Neural cell (in vitro differentiated cells): ENCODE measurements at regions not wholly inside any gene's neighbourhood (a gene's known extent, or its start where the extent isn't known, plus 50 kb on each side); places are given as distances from the start of the nearest gene placed in this dataset.

Source experiments
- H2AFZ ChIP-seq: fragments of 200-600, 300-800 bp; sonication (generic), shearing (Covaris generic); 2 replicates; pipeline ENCODE4 v1.6.0; 2014; ENCODE audit warnings: low read depth, mild to moderate bottlenecking, antibody characterized with exemption, low read length, moderate library complexity
- H3F3A ChIP-seq: fragments of 200-600 bp; shearing (Covaris generic); 2 replicates; pipeline ENCODE4 v1.6.1; 2016; ENCODE audit warnings: mild to moderate bottlenecking, moderate library complexity, mixed read lengths, antibody characterized with exemption, low read length; ENCODE audit not compliant: insufficient read depth, poor library complexity, severe bottlenecking
- H3K27ac ChIP-seq: fragments of 200-600, 300-800 bp; sonication (generic), shearing (Covaris generic); 2 replicates; pipeline ENCODE4 v1.5.1; 2014; ENCODE audit warnings: mild to moderate bottlenecking, low read length, moderate library complexity
- H3K27me3 ChIP-seq: fragments of 300-800, 200-600 bp; sonication (generic), shearing (Covaris generic); 2 replicates; pipeline ENCODE4 v1.6.0; 2014; ENCODE audit warnings: mild to moderate bottlenecking, low read depth, low read length, moderate library complexity; ENCODE audit not compliant: insufficient read depth
- H3K36me3 ChIP-seq: fragments of 300-800, 200-600 bp; sonication (generic), shearing (Covaris generic); 2 replicates; pipeline ENCODE4 v1.5.1; 2014; ENCODE audit warnings: mild to moderate bottlenecking, antibody characterized with exemption, low read length, moderate library complexity; ENCODE audit not compliant: insufficient read depth
- H3K4me2 ChIP-seq: fragments of 300-800, 200-600 bp; sonication (generic), shearing (Covaris generic); 2 replicates; pipeline ENCODE4 v1.6.0; 2014; ENCODE audit warnings: mild to moderate bottlenecking, low read length
- H3K4me3 ChIP-seq: fragments of 300-800, 200-600 bp; sonication (generic), shearing (Covaris generic); 2 replicates; pipeline ENCODE4 v1.5.1; 2014; ENCODE audit warnings: mild to moderate bottlenecking, low read length, moderate library complexity
- H3K79me2 ChIP-seq: fragments of 200-600 bp; shearing (Covaris generic); replicated peaks from 2 replicates; pipeline ENCODE4 v1.6.0; 2014; ENCODE audit warnings: mild to moderate bottlenecking, low read length, moderate library complexity; ENCODE audit not compliant: insufficient read depth
- H3K9ac ChIP-seq: fragments of 300-800, 200-600 bp; sonication (generic), shearing (Covaris generic); 2 replicates; pipeline ENCODE4 v1.6.1; 2016; ENCODE audit warnings: mild to moderate bottlenecking, low read length, mixed read lengths
- H3K9me2 ChIP-seq: fragments of 200-600 bp; shearing (Covaris generic); 2 replicates; pipeline ENCODE4 v1.6.1; 2016; ENCODE audit warnings: mild to moderate bottlenecking, low read length, mixed read lengths; ENCODE audit not compliant: insufficient read depth
- H3K9me3 ChIP-seq: fragments of 200-600, 300-800 bp; sonication (generic), shearing (Covaris generic); 2 replicates; pipeline ENCODE4 v1.6.1; 2016; ENCODE audit warnings: mild to moderate bottlenecking, mixed run types, low read length, moderate library complexity, mixed read lengths
- H4K20me1 ChIP-seq: fragments of 200-600 bp; shearing (Covaris generic); 2 replicates; pipeline ENCODE4 v1.6.1; 2016; ENCODE audit warnings: mild to moderate bottlenecking, mixed run types; ENCODE audit not compliant: insufficient read depth
- EP300 ChIP-seq: fragments of 450-650 bp; conservative IDR thresholded peaks from 2 replicates; pipeline ENCODE4 v1.6.1; 2014; ENCODE audit warnings: antibody characterized with exemption, mild to moderate bottlenecking, moderate library complexity; ENCODE audit not compliant: poor library complexity, severe bottlenecking
- EZH2 ChIP-seq: fragments of 200-600, 300-800 bp; shearing (Covaris generic), sonication (generic); IDR thresholded peaks from 2 replicates; pipeline ENCODE4 v1.6.1; 2014; ENCODE audit warnings: antibody characterized with exemption, low read length, borderline replicate concordance, mild to moderate bottlenecking; ENCODE audit not compliant: insufficient read depth, poor library complexity, severe bottlenecking
- MXI1 ChIP-seq: fragments of 450-650 bp; conservative IDR thresholded peaks from 2 replicates; pipeline ENCODE4 v1.6.1; 2014; ENCODE audit warnings: antibody characterized with exemption, mild to moderate bottlenecking; ENCODE audit not compliant: poor library complexity, severe bottlenecking
- POLR2AphosphoS5 ChIP-seq: IDR thresholded peaks from 2 replicates; pipeline ENCODE4 v1.6.1; 2012
- RAD21 ChIP-seq: fragments of 450-650 bp; conservative IDR thresholded peaks from 2 replicates; pipeline ENCODE4 v1.6.1; 2014; ENCODE audit warnings: antibody characterized with exemption, mild to moderate bottlenecking, moderate library complexity
- REST ChIP-seq: IDR thresholded peaks from 2 replicates; pipeline ENCODE4 v1.6.1; 2012; ENCODE audit warnings: borderline replicate concordance
- SMC3 ChIP-seq: fragments of 450-650 bp; conservative IDR thresholded peaks from 2 replicates; pipeline ENCODE4 v1.6.1; 2014; ENCODE audit warnings: antibody characterized with exemption, mild to moderate bottlenecking, moderate library complexity; ENCODE audit not compliant: poor library complexity
- TAF1 ChIP-seq: IDR thresholded peaks from 2 replicates; pipeline ENCODE4 v1.6.1; 2012; ENCODE audit warnings: low read depth
- TF ChIP-seq, protein P1 (sequence below): fragments of 450-650 bp; IDR thresholded peaks from 2 replicates; pipeline ENCODE4 v1.5.1; 2014; ENCODE audit warnings: antibody characterized with exemption, mild to moderate bottlenecking, moderate library complexity; ENCODE audit not compliant: poor library complexity, severe bottlenecking

GRCh38 chr6:115873901-115874300 lies 186.8 kb downstream of the FRK start:
- no peak overlapping the region for H3K4me2 ChIP-seq

DNA sequence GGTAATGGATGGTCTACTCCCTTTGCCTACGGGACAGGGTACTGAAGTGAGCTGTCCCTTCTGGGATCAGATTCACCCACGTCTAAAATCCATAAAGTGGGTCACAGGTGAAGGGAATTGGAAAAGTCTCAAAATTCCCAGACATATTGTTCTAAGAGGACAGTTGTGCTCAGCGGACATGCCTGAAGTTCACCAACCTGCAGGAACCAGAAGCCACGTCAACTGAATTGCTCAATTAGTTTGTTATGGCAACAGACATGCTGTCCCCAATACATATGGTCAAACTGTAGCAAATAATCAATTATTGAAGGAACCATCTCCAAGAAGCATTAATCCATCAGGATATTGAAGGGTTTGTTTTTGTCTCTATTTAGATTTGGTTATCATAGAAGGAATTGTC lies 190.2 kb downstream of the FRK start:
- H3K27ac ChIP-seq, result no peak overlapping the region
- TF ChIP-seq POLR2AphosphoS5 (no peak), SMC3 (no peak), TAF1 (no peak), EP300 (no peak)
- H3K27me3 ChIP-seq, result no peaks in the 10 kb centered on the region
- H3F3A ChIP-seq, result no peaks in the 10 kb centered on the region
- no peak overlapping the region for H2AFZ ChIP-seq
- no peak overlapping the region for H3K4me2 ChIP-seq
- H3K36me3 ChIP-seq, result no peaks in the 10 kb centered on the region
- H3K79me2 ChIP-seq, result no peaks in the 10 kb centered on the region
- H4K20me1 ChIP-seq, result no peaks in the 10 kb centered on the region
- no peak overlapping the region for H3K9ac ChIP-seq
- H3K9me2 ChIP-seq, result no peaks in the 10 kb centered on the region
- no peak overlapping the region for H3K4me3 ChIP-seq
- H3K9me3 ChIP-seq, result no peaks in the 10 kb centered on the region

More at GRCh38 chr6:115873901-115874300, 186.8 kb downstream of the FRK start:
- no peaks in the 10 kb centered on the region for H3K79me2 ChIP-seq
- no peak overlapping the region for H2AFZ ChIP-seq
- H3K9ac ChIP-seq, result no peak overlapping the region
- no peaks in the 10 kb centered on the region for H3F3A ChIP-seq
- no peaks in the 10 kb centered on the region for H3K27me3 ChIP-seq
- no peaks in the 10 kb centered on the region for H3K9me2 ChIP-seq
- no peak overlapping the region for H3K4me3 ChIP-seq
- H3K27ac ChIP-seq, result no peak overlapping the region
- H4K20me1 ChIP-seq, result no peaks in the 10 kb centered on the region
- H3K9me3 ChIP-seq, result no peaks in the 10 kb centered on the region
- no peaks in the 10 kb centered on the region for H3K36me3 ChIP-seq
- no peak for TF ChIP-seq MXI1
- no peak for TF ChIP-seq POLR2AphosphoS5
- TF ChIP-seq EZH2, result no peak
- TF ChIP-seq REST, result no peak
- TF ChIP-seq RAD21, result no peak
- TF ChIP-seq, protein P1, sequence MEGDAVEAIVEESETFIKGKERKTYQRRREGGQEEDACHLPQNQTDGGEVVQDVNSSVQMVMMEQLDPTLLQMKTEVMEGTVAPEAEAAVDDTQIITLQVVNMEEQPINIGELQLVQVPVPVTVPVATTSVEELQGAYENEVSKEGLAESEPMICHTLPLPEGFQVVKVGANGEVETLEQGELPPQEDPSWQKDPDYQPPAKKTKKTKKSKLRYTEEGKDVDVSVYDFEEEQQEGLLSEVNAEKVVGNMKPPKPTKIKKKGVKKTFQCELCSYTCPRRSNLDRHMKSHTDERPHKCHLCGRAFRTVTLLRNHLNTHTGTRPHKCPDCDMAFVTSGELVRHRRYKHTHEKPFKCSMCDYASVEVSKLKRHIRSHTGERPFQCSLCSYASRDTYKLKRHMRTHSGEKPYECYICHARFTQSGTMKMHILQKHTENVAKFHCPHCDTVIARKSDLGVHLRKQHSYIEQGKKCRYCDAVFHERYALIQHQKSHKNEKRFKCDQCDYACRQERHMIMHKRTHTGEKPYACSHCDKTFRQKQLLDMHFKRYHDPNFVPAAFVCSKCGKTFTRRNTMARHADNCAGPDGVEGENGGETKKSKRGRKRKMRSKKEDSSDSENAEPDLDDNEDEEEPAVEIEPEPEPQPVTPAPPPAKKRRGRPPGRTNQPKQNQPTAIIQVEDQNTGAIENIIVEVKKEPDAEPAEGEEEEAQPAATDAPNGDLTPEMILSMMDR, result no peak
- TF ChIP-seq TAF1, result no peak
- no peak for TF ChIP-seq EP300
- no peak for TF ChIP-seq SMC3

DNA sequence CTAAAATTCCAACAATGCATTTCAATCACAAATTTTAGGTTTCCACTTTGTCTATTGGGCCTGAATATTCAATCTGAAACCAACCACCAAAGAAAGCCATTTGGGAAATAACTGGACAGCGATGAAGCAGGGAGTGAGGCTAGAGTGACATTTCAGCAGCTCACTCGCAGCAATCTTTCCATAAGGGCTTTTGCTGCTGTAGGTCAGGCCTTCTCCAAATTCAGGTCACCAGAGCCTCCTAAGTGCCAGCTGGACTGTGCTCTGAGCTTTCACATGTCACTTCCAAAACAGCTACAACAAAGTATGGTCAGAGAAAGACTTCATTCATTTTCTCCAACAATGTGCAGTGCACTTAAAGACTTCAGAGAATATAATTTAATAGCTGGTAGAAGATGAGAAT lies 194.8 kb downstream of the FRK start:
- no peaks in the 10 kb centered on the region for H4K20me1 ChIP-seq
- no peaks in the 10 kb centered on the region for H3K36me3 ChIP-seq
- TF ChIP-seq EZH2 (no peak), MXI1 (no peak), TAF1 (no peak), SMC3 (no peak), POLR2AphosphoS5 (no peak)
- TF ChIP-seq, protein P1, result no peak
- no peaks in the 10 kb centered on the region for H3K27me3 ChIP-seq
- H3K27ac ChIP-seq, result no peak overlapping the region
- H2AFZ ChIP-seq, result no peak overlapping the region
- H3K9me2 ChIP-seq, result no peaks in the 10 kb centered on the region
- no peaks in the 10 kb centered on the region for H3F3A ChIP-seq
- H3K79me2 ChIP-seq, result no peaks in the 10 kb centered on the region
- no peak overlapping the region for H3K9ac ChIP-seq
- H3K9me3 ChIP-seq, result no peaks in the 10 kb centered on the region
- no peak overlapping the region for H3K4me3 ChIP-seq
- H3K4me2 ChIP-seq, result no peak overlapping the region
